Lung microvascular endothelial cell (primary cell): ENCODE measurements at regions not wholly inside any gene's neighbourhood (a gene's known extent, or its start where the extent isn't known, plus 50 kb on each side); places are given as distances from the start of the nearest gene placed in this dataset.
"Not testable (repeated sequence)": the region's sequence is repeated elsewhere in the genome, so short reads cannot be mapped to it uniquely, and the experiment has no call there.

ENCODE experiments used
- DNase-seq, 2 donors: peaks; one replicate each; pipeline versions ENCODE4 v3.0.0 to v3.0.0-alpha.2; 2010; ENCODE audit warnings: low read depth in 2 of 2

- DNase-seq = peak in 1 of 2 donors; percentile 27
These were observed 72.0 kb upstream of the DHRSX start for GRCh38 chrX:2572740-2573139.

- DNase-seq = no peak
These were observed 67.3 kb upstream of the DHRSX start for GRCh38 chrX:2568125-2568524.

- DNase-seq = no peak
These were observed 65.3 kb upstream of the DHRSX start for GRCh38 chrX:2566055-2566454.

- no peak for DNase-seq
These were observed 60.7 kb upstream of the DHRSX start for GRCh38 chrX:2561456-2561855.

GRCh38 chrX:2559124-2559523 lies 58.3 kb upstream of the DHRSX start:
- DNase-seq = no peak

DNA sequence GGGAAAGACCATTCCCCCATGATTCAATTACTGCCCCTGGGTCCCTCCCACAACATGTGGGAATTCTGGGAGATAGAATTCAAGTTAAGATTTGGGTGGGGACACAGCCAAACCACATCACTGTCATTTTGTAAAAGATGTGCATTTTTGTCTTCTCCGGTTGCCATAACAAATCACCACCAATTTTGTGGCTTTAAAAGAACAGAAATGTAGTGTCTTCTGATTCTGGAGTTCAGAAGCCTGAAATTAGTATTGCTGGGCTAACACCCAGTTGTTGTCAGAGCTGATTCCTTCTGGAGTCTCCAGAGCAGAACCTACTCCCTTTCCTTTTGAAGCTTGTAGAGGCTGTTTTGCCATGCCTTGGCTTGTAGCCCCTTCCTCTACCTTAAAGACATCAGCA lies 54.1 kb upstream of the DHRSX start:
- no peak for DNase-seq

DNA sequence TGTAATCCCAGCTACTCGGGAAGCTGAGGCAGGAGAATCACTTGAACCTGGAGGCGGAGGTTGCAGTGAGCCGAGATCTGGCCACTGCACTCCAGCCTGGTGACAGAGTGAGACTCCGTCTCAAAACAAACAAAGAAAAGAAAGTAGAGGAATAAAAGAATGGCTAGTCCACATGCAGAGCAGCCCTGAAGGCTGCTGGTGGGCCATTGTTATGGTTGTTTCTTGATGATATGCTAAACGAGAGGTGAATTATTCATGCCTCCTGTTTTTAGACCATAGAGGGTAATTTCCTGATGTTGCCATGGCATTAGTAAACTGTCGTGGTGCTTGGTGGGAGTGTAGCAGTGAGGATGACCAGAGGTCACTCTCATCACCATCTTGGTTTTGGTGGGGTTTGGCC lies 53.3 kb upstream of the DHRSX start:
- not testable (repeated sequence) for DNase-seq

GRCh38 chrX:2552621-2553201 lies 51.9 kb upstream of the DHRSX start:
- DNase-seq = no peak

- DNase-seq = no peak
These were observed 49.7 kb upstream of the DHRSX start for GRCh38 chrX:2550328-2551020.
